Neural progenitor cell (in vitro differentiated cells): ENCODE measurements at regions not wholly inside any gene's neighbourhood (a gene's known extent, or its start where the extent isn't known, plus 50 kb on each side); places are given as distances from the start of the nearest gene placed in this dataset.

Experiments
- DNase-seq: peaks from one replicate; pipeline ENCODE4 v3.0.0-alpha.2; 2016; ENCODE audit warnings: low spot score
- H2AFZ ChIP-seq: fragments of 200-600 bp; sonication (generic); replicated peaks from 2 replicates; pipeline ENCODE4 v1.6.1; 2016; ENCODE audit warnings: antibody characterized with exemption
- H3F3A ChIP-seq: fragments of 200-600 bp; sonication (generic); 2 replicates; pipeline ENCODE4 v1.6.1; 2016; ENCODE audit warnings: antibody characterized with exemption, low read depth
- H3K27ac ChIP-seq: fragments of 200-600 bp; sonication (generic); 2 replicates; pipeline ENCODE4 v1.5.1; 2016; ENCODE audit warnings: mild to moderate bottlenecking
- H3K27me3 ChIP-seq: fragments of 200-600 bp; sonication (generic); 2 replicates; pipeline ENCODE4 v1.6.1; 2016; ENCODE audit warnings: mild to moderate bottlenecking, moderate library complexity
- H3K36me3 ChIP-seq: fragments of 200-600 bp; sonication (generic); 2 replicates; pipeline ENCODE4 v1.5.1; 2016
- H3K4me1 ChIP-seq: fragments of 200-600 bp; sonication (generic); 2 replicates; pipeline ENCODE4 v1.6.1; 2016; ENCODE audit warnings: mixed run types
- H3K4me2 ChIP-seq: fragments of 200-600 bp; sonication (generic); 2 replicates; pipeline ENCODE4 v1.6.1; 2016
- H3K4me3 ChIP-seq: fragments of 200-600 bp; sonication (generic); 2 replicates; pipeline ENCODE4 v1.5.1; 2016
- H3K79me2 ChIP-seq: fragments of 200-600 bp; sonication (generic); 2 replicates; pipeline ENCODE4 v1.6.1; 2016; ENCODE audit warnings: low read depth
- H3K9ac ChIP-seq: fragments of 200-600 bp; sonication (generic); 2 replicates; pipeline ENCODE4 v1.6.1; 2016
- H3K9me3 ChIP-seq: fragments of 200-600 bp; sonication (generic); 2 replicates; pipeline ENCODE4 v1.5.1; 2016; ENCODE audit warnings: low read depth
- H4K20me1 ChIP-seq: fragments of 200-600 bp; sonication (generic); 2 replicates; pipeline ENCODE4 v1.6.1; 2016; ENCODE audit warnings: low read depth
- H3K27ac Mint-ChIP-seq: 3 replicates; pipeline ENCODE4 v1.8.0; 2021; ENCODE audit warnings: mixed read lengths
- H3K27me3 Mint-ChIP-seq: 2 replicates; pipeline ENCODE4 v1.8.0; 2022; ENCODE audit warnings: low read depth, mild to moderate bottlenecking, inconsistent platforms, moderate library complexity, mixed read lengths; ENCODE audit not compliant: insufficient read depth
- H3K36me3 Mint-ChIP-seq: 3 replicates; pipeline ENCODE4 v1.8.0; 2021; ENCODE audit warnings: mixed read lengths
- H3K4me1 Mint-ChIP-seq: 3 replicates; pipeline ENCODE4 v1.8.0; 2021; ENCODE audit warnings: mixed read lengths
- H3K4me3 Mint-ChIP-seq: 3 replicates; pipeline ENCODE4 v1.8.0; 2021; ENCODE audit warnings: mild to moderate bottlenecking, moderate library complexity, mixed read lengths
- H3K9me3 Mint-ChIP-seq: 3 replicates; pipeline ENCODE4 v1.8.0; 2020; ENCODE audit warnings: mixed read lengths
- CTCF ChIP-seq: fragments of 200-600 bp; sonication (generic); IDR thresholded peaks from 2 replicates; pipeline ENCODE4 v1.5.1; 2017; ENCODE audit warnings: antibody characterized with exemption, mild to moderate bottlenecking
- EZH2 ChIP-seq: fragments of 200-600 bp; sonication (generic); IDR thresholded peaks from 2 replicates; pipeline ENCODE4 v1.6.1; 2017; ENCODE audit warnings: antibody characterized with exemption, mild to moderate bottlenecking, moderate library complexity
- EZH2phosphoT487 ChIP-seq: fragments of 200-600 bp; sonication (generic); IDR thresholded peaks from 2 replicates; pipeline ENCODE4 v1.6.1; 2017; ENCODE audit warnings: antibody characterized with exemption

GRCh38 chr14:23702656-23703426, 66.7 kb downstream of the DHRS2 start:
- no peaks in the 10 kb centered on the region for H3K36me3 Mint-ChIP-seq
- Histone ChIP-seq H3K4me2 (no peak overlapping the region), H3K9ac (no peak overlapping the region), H3F3A (no peaks in the 10 kb centered on the region), H3K36me3 (no peaks in the 10 kb centered on the region), H3K4me1 (no peaks in the 10 kb centered on the region), H3K4me3 (no peak overlapping the region), H2AFZ (no peak overlapping the region), H3K27me3 (no peaks in the 10 kb centered on the region), H4K20me1 (no peaks in the 10 kb centered on the region), H3K79me2 (no peaks in the 10 kb centered on the region), H3K9me3 (peaks cover 27% of the 10 kb centered on the region), H3K27ac (no peak overlapping the region)
- DNase-seq, result no peak
- H3K9me3 Mint-ChIP-seq, result peaks cover 36% of the 10 kb centered on the region
- H3K4me1 Mint-ChIP-seq, result no peaks in the 10 kb centered on the region
- H3K27ac Mint-ChIP-seq, result no peak overlapping the region
- no peak overlapping the region for H3K4me3 Mint-ChIP-seq
- H3K27me3 Mint-ChIP-seq, result peaks cover 7% of the 10 kb centered on the region
- TF ChIP-seq CTCF (no peak), EZH2 (no peak), EZH2phosphoT487 (no peak)

- Mint-ChIP-seq H3K4me3 (no peak overlapping the region), H3K27ac (no peak overlapping the region), H3K36me3 (no peaks in the 10 kb centered on the region), H3K4me1 (no peaks in the 10 kb centered on the region), H3K27me3 (peaks cover 5% of the 10 kb centered on the region), H3K9me3 (peaks cover 36% of the 10 kb centered on the region)
- DNase-seq, result peak; percentile 31
- H3K4me3 ChIP-seq, result no peak overlapping the region
- no peak overlapping the region for H3K4me2 ChIP-seq
- no peaks in the 10 kb centered on the region for H3K4me1 ChIP-seq
- H3K9me3 ChIP-seq, result peaks cover 27% of the 10 kb centered on the region
- no peak overlapping the region for H3K9ac ChIP-seq
- no peaks in the 10 kb centered on the region for H3K36me3 ChIP-seq
- no peak for TF ChIP-seq EZH2phosphoT487
- no peak for TF ChIP-seq CTCF
- TF ChIP-seq EZH2, result no peak
- no peak overlapping the region for H3K27ac ChIP-seq
- no peaks in the 10 kb centered on the region for H3K79me2 ChIP-seq
- H4K20me1 ChIP-seq, result no peaks in the 10 kb centered on the region
- H2AFZ ChIP-seq, result no peak overlapping the region
- no peaks in the 10 kb centered on the region for H3K27me3 ChIP-seq
- H3F3A ChIP-seq, result no peaks in the 10 kb centered on the region
Observed at GRCh38 chr14:23704890-23705289, 68.7 kb downstream of the DHRS2 start.

- H3K4me3 Mint-ChIP-seq, result no peak overlapping the region
- H3K36me3 Mint-ChIP-seq, result no peaks in the 10 kb centered on the region
- TF ChIP-seq EZH2phosphoT487, result no peak
- TF ChIP-seq CTCF, result no peak
- no peak for TF ChIP-seq EZH2
- peaks cover 31% of the 10 kb centered on the region for H3K9me3 Mint-ChIP-seq
- H2AFZ ChIP-seq, result no peak overlapping the region
- H3K79me2 ChIP-seq, result no peaks in the 10 kb centered on the region
- peaks cover 5% of the 10 kb centered on the region for H3K27me3 Mint-ChIP-seq
- H3K9me3 ChIP-seq, result peaks cover 26% of the 10 kb centered on the region
- no peaks in the 10 kb centered on the region for H3K36me3 ChIP-seq
- no peak overlapping the region for H3K27ac ChIP-seq
- no peak for DNase-seq
- no peaks in the 10 kb centered on the region for H3K4me1 ChIP-seq
- no peaks in the 10 kb centered on the region for H4K20me1 ChIP-seq
- H3K27me3 ChIP-seq, result no peaks in the 10 kb centered on the region
- no peak overlapping the region for H3K9ac ChIP-seq
- H3F3A ChIP-seq, result no peaks in the 10 kb centered on the region
- H3K4me1 Mint-ChIP-seq, result no peaks in the 10 kb centered on the region
- no peak overlapping the region for H3K4me3 ChIP-seq
- H3K27ac Mint-ChIP-seq, result no peak overlapping the region
- no peak overlapping the region for H3K4me2 ChIP-seq
Observed at GRCh38 chr14:23707415-23707814, 71.3 kb downstream of the DHRS2 start.
